Fibroblast of gingiva (primary cell): ENCODE measurements at regions not wholly inside any gene's neighbourhood (a gene's known extent, or its start where the extent isn't known, plus 50 kb on each side); places are given as distances from the start of the nearest gene placed in this dataset.

ENCODE experiments used
- DNase-seq: peaks from one replicate; pipeline ENCODE4 v3.0.0-alpha.2; 2011; ENCODE audit warnings: low read depth

DNA sequence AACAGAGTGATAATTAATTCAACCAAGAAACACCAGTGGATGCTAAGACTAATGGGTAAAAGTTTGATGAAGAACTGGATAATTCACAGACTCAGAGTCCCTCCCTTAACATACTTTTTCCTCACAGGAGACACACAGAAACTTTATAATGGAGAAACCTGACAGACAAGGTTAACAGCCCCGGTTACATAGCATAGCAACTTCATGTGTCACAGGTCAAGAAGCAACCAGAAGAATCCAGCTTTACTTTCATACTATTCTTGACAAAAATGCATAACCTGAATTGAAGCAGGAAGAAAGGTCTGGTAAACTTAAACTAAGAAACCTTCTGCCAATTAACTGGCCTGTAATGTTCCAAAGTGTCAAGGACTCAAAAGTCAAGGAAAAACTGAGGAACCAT lies 375.9 kb downstream of the RNF144B start:
- no peak for DNase-seq

DNA sequence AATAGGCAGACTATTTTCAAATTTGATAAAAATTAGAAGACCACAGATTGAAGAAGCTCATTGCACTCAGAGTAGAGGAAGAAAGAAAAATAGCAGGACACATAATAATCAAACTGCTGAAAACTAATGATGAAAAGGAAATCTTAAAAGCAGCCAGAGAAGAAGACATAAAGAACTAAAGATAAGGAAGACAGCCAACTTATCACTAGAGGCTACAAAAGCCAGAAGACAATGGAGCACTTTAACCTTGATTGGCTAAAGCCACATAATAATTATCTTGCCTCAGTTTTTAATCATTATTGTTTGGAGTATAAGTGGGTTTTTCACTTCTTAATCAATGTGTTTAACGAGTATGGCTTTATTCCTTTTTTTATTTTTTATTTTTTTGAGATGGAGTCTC lies 397.6 kb downstream of the RNF144B start:
- no peak for DNase-seq

DNA sequence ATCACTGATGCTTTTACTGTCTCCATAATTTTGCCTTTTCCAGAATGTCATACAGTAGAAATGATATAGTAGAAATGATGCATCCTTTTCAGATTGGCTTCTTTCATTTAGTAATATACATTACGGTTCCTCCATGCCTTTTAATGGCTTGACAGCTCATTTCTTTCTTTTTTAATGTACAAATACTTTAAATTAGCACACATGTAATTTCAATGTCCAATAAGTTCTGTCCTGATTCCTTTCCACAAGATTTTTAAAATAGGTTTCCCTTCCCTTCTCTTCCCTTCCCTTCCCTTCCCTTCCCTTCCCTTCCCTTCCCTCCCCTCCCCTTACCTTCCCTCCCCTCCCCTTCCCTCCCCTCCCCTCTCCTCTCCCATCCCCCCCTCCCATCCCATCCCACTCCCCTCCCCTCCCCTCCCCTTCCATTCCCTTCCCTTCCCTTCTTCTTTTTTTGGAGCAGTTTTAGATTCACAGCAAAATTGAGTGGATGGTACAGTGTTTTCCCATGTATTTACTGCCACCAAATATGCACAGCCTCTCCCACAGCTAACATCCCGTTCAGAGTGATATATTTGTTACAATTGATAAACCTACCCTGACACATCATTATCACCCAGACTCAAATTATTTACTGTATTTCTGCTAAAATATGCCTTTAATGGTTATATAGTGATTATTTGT lies 398.8 kb downstream of the RNF144B start:
- no peak for DNase-seq

- no peak for DNase-seq
These were observed 405.7 kb downstream of the RNF144B start for GRCh38 chr6:18792866-18793265.

- no peak for DNase-seq
These were observed 408.6 kb downstream of the RNF144B start for GRCh38 chr6:18795726-18796125.

- DNase-seq, result no peak
These were observed 433.6 kb downstream of the RNF144B start for GRCh38 chr6:18820725-18821124.

- DNase-seq, result no peak
These were observed 436.7 kb downstream of the RNF144B start for GRCh38 chr6:18823782-18824386.

DNA sequence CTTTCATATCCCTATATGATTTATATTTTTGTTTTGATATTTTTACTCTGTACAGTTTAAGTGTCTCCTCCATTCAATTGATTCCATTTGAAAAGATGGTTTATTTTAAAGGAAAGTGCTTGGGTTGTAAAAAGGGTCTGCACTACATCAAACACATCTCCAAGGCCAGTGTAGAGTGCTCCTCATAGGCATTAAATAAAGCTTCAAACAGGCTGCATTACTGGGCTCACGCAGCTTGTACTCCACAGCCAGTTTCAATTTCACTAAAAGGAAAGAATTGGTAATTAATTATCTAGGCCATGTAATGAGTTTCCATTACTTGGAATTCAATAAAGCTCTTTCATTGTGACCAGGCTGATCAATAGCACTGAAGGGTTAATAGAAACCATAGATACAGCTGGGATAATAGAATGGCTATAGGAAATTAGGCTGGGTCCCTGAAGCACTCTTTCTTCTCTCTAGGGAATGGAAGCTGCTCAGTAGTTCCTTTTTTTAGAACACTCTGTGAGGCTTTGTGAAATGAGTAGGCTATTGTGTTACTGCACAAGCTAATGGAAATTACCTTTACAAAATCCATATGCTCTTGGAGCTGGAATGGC lies 442.2 kb downstream of the RNF144B start:
- no peak for DNase-seq

DNA sequence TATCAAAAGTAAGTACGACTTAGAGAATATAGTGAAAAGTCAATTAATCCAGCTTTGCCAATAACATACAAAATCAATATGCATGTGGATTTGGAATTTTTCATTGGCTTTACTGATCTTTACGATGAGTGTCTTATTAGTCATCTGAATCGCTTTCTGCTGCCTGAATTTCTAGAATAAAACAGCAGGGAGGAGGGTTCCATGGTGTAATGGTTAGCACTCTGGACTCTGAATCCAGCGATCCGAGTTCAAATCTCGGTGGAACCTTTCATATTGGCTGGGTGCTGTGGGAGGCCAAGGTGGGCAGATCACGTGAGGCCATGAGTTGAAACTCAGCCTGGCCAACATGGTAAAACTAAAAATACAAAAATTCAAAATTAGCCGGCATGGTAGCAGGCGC lies 448.8 kb downstream of the RNF144B start:
- no peak for DNase-seq

- no peak for DNase-seq
These were observed 449.9 kb downstream of the RNF144B start for GRCh38 chr6:18837013-18837412.

- no peak for DNase-seq
These were observed 455.4 kb downstream of the RNF144B start for GRCh38 chr6:18842534-18842933.

- DNase-seq, result no peak
These were observed 458.7 kb downstream of the RNF144B start for GRCh38 chr6:18845896-18846295.

GRCh38 chr6:18846327-18846726 lies 459.2 kb downstream of the RNF144B start:
- no peak for DNase-seq

DNA sequence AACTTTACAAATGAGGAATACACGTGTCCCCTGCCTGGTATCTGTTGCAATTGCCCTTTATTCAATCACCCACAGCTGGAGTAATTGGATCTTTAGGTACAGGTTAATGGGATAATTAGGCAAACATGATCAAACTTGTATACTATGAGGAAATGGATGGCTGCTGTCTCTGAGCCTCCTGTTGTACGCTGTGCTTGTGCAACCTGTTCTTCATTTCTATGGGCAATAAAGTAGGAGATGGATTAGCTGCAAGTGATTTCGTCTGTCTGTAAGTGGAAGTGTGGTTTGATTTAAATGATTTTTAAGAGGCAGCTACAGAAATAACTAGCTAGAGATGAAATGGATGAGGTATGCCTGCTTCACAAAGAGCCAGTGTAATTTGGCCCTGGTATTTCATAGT lies 474.1 kb downstream of the RNF144B start:
- DNase-seq, result no peak

DNA sequence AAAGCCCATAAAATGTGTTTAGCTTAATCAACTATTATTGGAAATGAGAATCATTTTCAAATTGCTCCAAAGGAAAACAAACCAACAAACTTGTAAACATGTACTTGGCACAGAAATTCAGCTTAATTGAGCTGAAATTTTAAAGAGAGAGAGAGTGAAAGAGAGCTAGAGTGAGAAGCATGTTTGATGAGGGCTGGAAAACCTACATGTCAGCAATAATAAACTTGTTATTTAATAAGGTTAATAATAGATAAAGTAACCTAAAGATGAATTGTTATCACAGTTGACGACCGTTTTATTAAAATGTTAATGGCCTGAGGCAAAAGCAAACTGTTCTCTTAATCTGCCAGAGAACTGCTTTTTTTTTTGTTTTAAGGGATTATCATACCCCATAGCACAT lies 496.1 kb downstream of the RNF144B start:
- no peak for DNase-seq

DNA sequence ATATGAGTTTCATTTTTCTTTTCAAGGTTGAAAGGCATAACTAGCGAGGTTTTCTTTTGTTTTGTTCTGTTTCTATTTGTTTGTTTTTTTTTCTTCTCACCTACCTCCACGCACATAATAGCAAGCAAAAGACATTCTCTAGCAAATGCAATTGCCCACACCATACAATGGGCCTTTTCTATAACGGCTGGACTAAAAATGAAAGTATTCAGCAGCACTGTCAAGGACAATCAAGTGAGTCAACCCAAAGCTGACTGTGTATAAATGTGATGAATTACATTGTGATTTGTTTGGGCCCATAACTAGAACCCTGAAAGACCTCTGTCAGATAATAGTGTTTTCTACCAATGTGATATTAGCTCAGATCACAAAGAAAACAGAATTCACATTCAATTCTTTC lies 496.7 kb downstream of the RNF144B start:
- no peak for DNase-seq

DNA sequence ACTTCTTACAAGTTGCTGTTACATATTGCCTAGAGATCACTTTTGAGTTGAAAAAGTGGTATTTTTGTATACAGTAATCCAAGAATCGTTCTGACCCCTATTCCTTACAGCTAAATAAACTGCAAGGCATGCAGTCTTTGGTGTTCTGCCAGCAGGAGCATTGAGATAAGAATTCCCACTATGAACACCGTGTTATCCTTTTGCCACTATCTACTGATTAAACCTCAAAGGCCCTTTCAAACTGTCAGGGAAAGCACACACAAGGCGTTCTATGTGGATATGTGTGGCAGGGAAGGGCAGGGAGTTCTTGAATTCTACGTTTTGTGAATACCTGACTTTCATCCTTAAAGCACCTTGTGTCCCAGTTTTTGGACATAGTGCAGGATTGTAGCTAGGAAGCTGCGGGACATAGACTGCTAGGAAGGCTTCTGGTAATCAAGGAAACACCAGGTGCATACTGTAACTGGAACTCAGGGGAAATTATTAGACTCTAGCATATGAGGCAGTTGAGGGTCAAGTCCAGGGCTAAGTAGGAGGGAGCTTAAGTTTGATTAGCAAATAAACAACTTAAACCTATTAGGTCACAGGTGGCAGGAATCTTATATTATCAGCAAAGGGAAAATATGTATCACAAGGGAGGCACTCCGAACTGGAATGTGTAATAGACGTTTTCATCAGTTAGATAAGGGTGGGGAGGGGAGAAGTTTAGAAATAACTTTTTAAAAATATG lies 506.6 kb downstream of the RNF144B start:
- no peak for DNase-seq

GRCh38 chr6:18897350-18897749 lies 510.2 kb downstream of the RNF144B start:
- no peak for DNase-seq

GRCh38 chr6:18904681-18905080 lies 517.5 kb downstream of the RNF144B start:
- no peak for DNase-seq

GRCh38 chr6:18920701-18921100 lies 533.6 kb downstream of the RNF144B start:
- DNase-seq, result no peak

- DNase-seq, result no peak
These were observed 543.9 kb downstream of the RNF144B start for GRCh38 chr6:18931086-18931485.

DNA sequence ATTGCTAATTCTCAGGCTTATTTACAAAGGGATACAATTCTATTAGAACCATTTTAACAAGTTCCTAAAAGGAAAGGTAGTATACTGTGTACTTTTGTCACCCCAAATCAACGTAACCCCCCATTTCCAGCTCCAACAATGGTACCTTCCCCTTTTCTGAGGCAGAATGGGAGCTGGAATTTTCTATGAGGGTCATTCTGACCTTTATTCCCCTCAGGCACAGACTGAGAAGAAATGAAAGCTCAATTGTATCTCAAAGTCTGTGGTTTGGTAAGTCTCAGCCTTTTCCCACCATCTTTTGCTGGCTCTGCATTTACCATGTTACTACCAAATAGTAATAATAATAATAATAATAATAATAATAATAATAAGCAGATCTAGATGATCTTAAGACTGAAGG lies 571.0 kb downstream of the RNF144B start:
- DNase-seq, result no peak

DNA sequence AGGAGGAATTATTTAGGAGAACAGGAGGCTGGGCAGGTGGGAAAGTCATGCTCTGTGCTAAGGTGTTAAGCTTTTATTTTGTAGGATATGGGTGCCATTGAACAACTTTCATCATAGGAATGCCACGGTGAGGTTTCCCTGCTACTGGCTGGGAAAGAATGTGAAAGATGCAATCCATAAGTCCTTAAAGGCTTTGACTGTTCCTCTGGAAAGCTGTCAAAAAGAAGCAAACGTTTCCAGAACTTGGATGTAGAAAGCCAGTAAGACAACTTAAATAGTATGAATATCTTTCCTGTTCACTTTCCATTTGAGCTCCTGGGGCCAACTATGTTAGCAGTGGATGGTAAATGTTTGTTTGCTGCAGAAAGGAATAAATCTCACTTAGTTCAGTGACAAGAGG lies 574.4 kb downstream of the RNF144B start:
- no peak for DNase-seq
